Activated CD4-positive, alpha-beta memory T cell treated with anti-CD3 and anti-CD28 coated beads for 36 hours (primary cell): ENCODE measurements at regions not wholly inside any gene's neighbourhood (a gene's known extent, or its start where the extent isn't known, plus 50 kb on each side); places are given as distances from the start of the nearest gene placed in this dataset.

Source experiments
- CTCF ChIA-PET: fragments of 350-600 bp; sonication (Branson Sonifier 250); formaldehyde crosslinking; loops from one replicate; lab custom pipeline; 2021; ENCODE audit warnings: antibody characterized with exemption, inconsistent platforms; lab: Charles Lee
- POLR2A ChIA-PET: fragments of 350-600 bp; sonication (Branson Sonifier 250); formaldehyde crosslinking; loops from one replicate; lab custom pipeline; 2021; ENCODE audit warnings: antibody characterized with exemption; lab: Charles Lee
- DNase-seq: peaks from one replicate; pipeline ENCODE4 v3.0.0-alpha.2; 2020
- H3K27ac Mint-ChIP-seq: one replicate; pipeline ENCODE4 v1.8.0; 2021; ENCODE audit warnings: mixed read lengths
- H3K27me3 Mint-ChIP-seq: one replicate; pipeline ENCODE4 v1.8.0; 2021; ENCODE audit warnings: mixed read lengths
- H3K36me3 Mint-ChIP-seq: one replicate; pipeline ENCODE4 v1.8.0; 2021; ENCODE audit warnings: mixed read lengths
- H3K4me1 Mint-ChIP-seq: one replicate; pipeline ENCODE4 v1.8.0; 2021; ENCODE audit warnings: low read depth, mixed read lengths
- H3K4me3 Mint-ChIP-seq: one replicate; pipeline ENCODE4 v1.8.0; 2021; ENCODE audit warnings: mild to moderate bottlenecking, mixed read lengths
- H3K9me3 Mint-ChIP-seq: one replicate; pipeline ENCODE4 v1.8.0; 2021; ENCODE audit warnings: mixed read lengths
- intact Hi-C: fragments of 100-400 bp; cut with micrococcal nuclease; formaldehyde crosslinking; loops from one replicate; pipeline ENCODE4 v1.15.1; 2023

- no peak overlapping the region for H3K27ac Mint-ChIP-seq
- intact Hi-C loops = no loop called here
- no peaks in the 10 kb centered on the region for H3K9me3 Mint-ChIP-seq
- CTCF ChIA-PET = interaction anchor here (0.7 kb wide), 1 partner anchor 11 kb away, joined by 3 read pairs; no protein-coding TSS in a partner anchor
- H3K27me3 Mint-ChIP-seq = peaks cover 31% of the 10 kb centered on the region
- no peak overlapping the region for H3K4me3 Mint-ChIP-seq
- H3K4me1 Mint-ChIP-seq = no peaks in the 10 kb centered on the region
- H3K36me3 Mint-ChIP-seq = no peaks in the 10 kb centered on the region
- DNase-seq = no peak
- POLR2A ChIA-PET = no interaction called here
Observed at GRCh38 chr5:73274881-73275663, 102.1 kb downstream of the TMEM174 start.

- Mint-ChIP-seq H3K9me3 (no peaks in the 10 kb centered on the region), H3K36me3 (no peaks in the 10 kb centered on the region), H3K4me1 (no peaks in the 10 kb centered on the region), H3K4me3 (no peak overlapping the region), H3K27me3 (peaks cover 25% of the 10 kb centered on the region), H3K27ac (no peak overlapping the region)
- no peak for DNase-seq
- POLR2A ChIA-PET = no interaction called here
- intact Hi-C loops = no loop called here
- CTCF ChIA-PET = no interaction called here
Observed at GRCh38 chr5:73274121-73274520, 101.1 kb downstream of the TMEM174 start.

- POLR2A ChIA-PET = no interaction called here
- Mint-ChIP-seq H3K27ac (no peak overlapping the region), H3K4me1 (no peaks in the 10 kb centered on the region), H3K27me3 (peaks cover 22% of the 10 kb centered on the region), H3K9me3 (no peaks in the 10 kb centered on the region), H3K36me3 (no peaks in the 10 kb centered on the region), H3K4me3 (no peak overlapping the region)
- intact Hi-C loops = no loop called here
- CTCF ChIA-PET = no interaction called here
- DNase-seq = no peak
Observed at GRCh38 chr5:73273379-73274050, 100.5 kb downstream of the TMEM174 start.

- H3K36me3 Mint-ChIP-seq = no peaks in the 10 kb centered on the region
- CTCF ChIA-PET = no interaction called here
- intact Hi-C loops = no loop called here
- no peaks in the 10 kb centered on the region for H3K9me3 Mint-ChIP-seq
- no peaks in the 10 kb centered on the region for H3K4me1 Mint-ChIP-seq
- no peak for DNase-seq
- peaks cover 14% of the 10 kb centered on the region for H3K27me3 Mint-ChIP-seq
- no peak overlapping the region for H3K4me3 Mint-ChIP-seq
- POLR2A ChIA-PET = no interaction called here
- H3K27ac Mint-ChIP-seq = no peak overlapping the region
Observed at GRCh38 chr5:73272351-73272750, 99.4 kb downstream of the TMEM174 start.

- H3K4me3 Mint-ChIP-seq = no peak overlapping the region
- POLR2A ChIA-PET = no interaction called here
- CTCF ChIA-PET = interaction anchor here (1.1 kb wide), 1 partner anchor 133 kb away, joined by 3 read pairs; no protein-coding TSS in a partner anchor
- H3K27ac Mint-ChIP-seq = no peak overlapping the region
- H3K27me3 Mint-ChIP-seq = peaks cover 18% of the 10 kb centered on the region
- no peak for DNase-seq
- no peaks in the 10 kb centered on the region for H3K36me3 Mint-ChIP-seq
- intact Hi-C loops = no loop called here
- no peaks in the 10 kb centered on the region for H3K4me1 Mint-ChIP-seq
- H3K9me3 Mint-ChIP-seq = no peaks in the 10 kb centered on the region
Observed at GRCh38 chr5:73268826-73269225, 95.8 kb downstream of the TMEM174 start.

GRCh38 chr5:73267766-73268435, 94.9 kb downstream of the TMEM174 start:
- Mint-ChIP-seq H3K4me3 (no peak overlapping the region), H3K27ac (no peak overlapping the region), H3K4me1 (no peaks in the 10 kb centered on the region), H3K36me3 (no peaks in the 10 kb centered on the region), H3K27me3 (peaks cover 14% of the 10 kb centered on the region), H3K9me3 (no peaks in the 10 kb centered on the region)
- CTCF ChIA-PET = interaction anchor here (1.3 kb wide), 1 partner anchor 15 kb away, joined by 3 read pairs; no protein-coding TSS in a partner anchor
- POLR2A ChIA-PET = no interaction called here
- no peak for DNase-seq
- intact Hi-C loops = no loop called here

- CTCF ChIA-PET = interaction anchor here (1.3 kb wide), 1 partner anchor 16 kb away, joined by 3 read pairs; no protein-coding TSS in a partner anchor
- no peaks in the 10 kb centered on the region for H3K4me1 Mint-ChIP-seq
- no peak overlapping the region for H3K27ac Mint-ChIP-seq
- no peak overlapping the region for H3K4me3 Mint-ChIP-seq
- DNase-seq = no peak
- intact Hi-C loops = no loop called here
- POLR2A ChIA-PET = no interaction called here
- no peaks in the 10 kb centered on the region for H3K36me3 Mint-ChIP-seq
- peaks cover 20% of the 10 kb centered on the region for H3K27me3 Mint-ChIP-seq
- H3K9me3 Mint-ChIP-seq = no peaks in the 10 kb centered on the region
Observed at GRCh38 chr5:73266925-73267765, 94.2 kb downstream of the TMEM174 start.

GRCh38 chr5:73266176-73266738, 93.3 kb downstream of the TMEM174 start:
- no peak overlapping the region for H3K4me3 Mint-ChIP-seq
- CTCF ChIA-PET = interaction anchor here (1.3 kb wide), 1 partner anchor 17 kb away, joined by 3 read pairs; no protein-coding TSS in a partner anchor
- H3K4me1 Mint-ChIP-seq = no peaks in the 10 kb centered on the region

GRCh38 chr5:73265641-73266040, 92.6 kb downstream of the TMEM174 start:
- ChIA-PET CTCF (no interaction called here), POLR2A (no interaction called here)
- no peaks in the 10 kb centered on the region for H3K36me3 Mint-ChIP-seq
- intact Hi-C loops = no loop called here
- no peak for DNase-seq
- H3K4me3 Mint-ChIP-seq = no peak overlapping the region
- H3K27me3 Mint-ChIP-seq = peaks cover 24% of the 10 kb centered on the region
- no peak overlapping the region for H3K27ac Mint-ChIP-seq
- H3K4me1 Mint-ChIP-seq = no peaks in the 10 kb centered on the region
- no peaks in the 10 kb centered on the region for H3K9me3 Mint-ChIP-seq

More at GRCh38 chr5:73266176-73266738, 93.3 kb downstream of the TMEM174 start:
- intact Hi-C loops = no loop called here
- Mint-ChIP-seq H3K9me3 (no peaks in the 10 kb centered on the region), H3K36me3 (no peaks in the 10 kb centered on the region), H3K27ac (no peak overlapping the region), H3K27me3 (peaks cover 24% of the 10 kb centered on the region)
- DNase-seq = no peak
- POLR2A ChIA-PET = no interaction called here

- H3K27me3 Mint-ChIP-seq = peaks cover 20% of the 10 kb centered on the region
- no peak for DNase-seq
- H3K9me3 Mint-ChIP-seq = no peaks in the 10 kb centered on the region
- intact Hi-C loops = no loop called here
- H3K27ac Mint-ChIP-seq = no peak overlapping the region
- CTCF ChIA-PET = interaction anchor here (1.3 kb wide), 1 partner anchor 10 kb away, joined by 3 read pairs; no protein-coding TSS in a partner anchor
- POLR2A ChIA-PET = no interaction called here
- H3K4me1 Mint-ChIP-seq = no peaks in the 10 kb centered on the region
- H3K4me3 Mint-ChIP-seq = no peak overlapping the region
- no peaks in the 10 kb centered on the region for H3K36me3 Mint-ChIP-seq
Observed at GRCh38 chr5:73264631-73265030, 91.6 kb downstream of the TMEM174 start.

- H3K4me3 Mint-ChIP-seq = no peak overlapping the region
- CTCF ChIA-PET = no interaction called here
- H3K9me3 Mint-ChIP-seq = no peaks in the 10 kb centered on the region
- H3K4me1 Mint-ChIP-seq = no peaks in the 10 kb centered on the region
- H3K27ac Mint-ChIP-seq = no peak overlapping the region
- no peaks in the 10 kb centered on the region for H3K36me3 Mint-ChIP-seq
- H3K27me3 Mint-ChIP-seq = peaks cover 29% of the 10 kb centered on the region
- DNase-seq = no peak
- intact Hi-C loops = no loop called here
- POLR2A ChIA-PET = no interaction called here
Observed at GRCh38 chr5:73263001-73263710, 90.2 kb downstream of the TMEM174 start.
